Neural cell (in vitro differentiated cells): ENCODE measurements at regions not wholly inside any gene's neighbourhood (a gene's known extent, or its start where the extent isn't known, plus 50 kb on each side); places are given as distances from the start of the nearest gene placed in this dataset.

Experiments
- H2AFZ ChIP-seq: fragments of 200-600, 300-800 bp; sonication (generic), shearing (Covaris generic); 2 replicates; pipeline ENCODE4 v1.6.0; 2014; ENCODE audit warnings: low read depth, mild to moderate bottlenecking, antibody characterized with exemption, low read length, moderate library complexity
- H3F3A ChIP-seq: fragments of 200-600 bp; shearing (Covaris generic); 2 replicates; pipeline ENCODE4 v1.6.1; 2016; ENCODE audit warnings: mild to moderate bottlenecking, moderate library complexity, mixed read lengths, antibody characterized with exemption, low read length; ENCODE audit not compliant: insufficient read depth, poor library complexity, severe bottlenecking
- H3K27ac ChIP-seq: fragments of 200-600, 300-800 bp; sonication (generic), shearing (Covaris generic); 2 replicates; pipeline ENCODE4 v1.5.1; 2014; ENCODE audit warnings: mild to moderate bottlenecking, low read length, moderate library complexity
- H3K27me3 ChIP-seq: fragments of 300-800, 200-600 bp; sonication (generic), shearing (Covaris generic); 2 replicates; pipeline ENCODE4 v1.6.0; 2014; ENCODE audit warnings: mild to moderate bottlenecking, low read depth, low read length, moderate library complexity; ENCODE audit not compliant: insufficient read depth
- H3K36me3 ChIP-seq: fragments of 300-800, 200-600 bp; sonication (generic), shearing (Covaris generic); 2 replicates; pipeline ENCODE4 v1.5.1; 2014; ENCODE audit warnings: mild to moderate bottlenecking, antibody characterized with exemption, low read length, moderate library complexity; ENCODE audit not compliant: insufficient read depth
- H3K4me2 ChIP-seq: fragments of 300-800, 200-600 bp; sonication (generic), shearing (Covaris generic); 2 replicates; pipeline ENCODE4 v1.6.0; 2014; ENCODE audit warnings: mild to moderate bottlenecking, low read length
- H3K4me3 ChIP-seq: fragments of 300-800, 200-600 bp; sonication (generic), shearing (Covaris generic); 2 replicates; pipeline ENCODE4 v1.5.1; 2014; ENCODE audit warnings: mild to moderate bottlenecking, low read length, moderate library complexity
- H3K79me2 ChIP-seq: fragments of 200-600 bp; shearing (Covaris generic); replicated peaks from 2 replicates; pipeline ENCODE4 v1.6.0; 2014; ENCODE audit warnings: mild to moderate bottlenecking, low read length, moderate library complexity; ENCODE audit not compliant: insufficient read depth
- H3K9ac ChIP-seq: fragments of 300-800, 200-600 bp; sonication (generic), shearing (Covaris generic); 2 replicates; pipeline ENCODE4 v1.6.1; 2016; ENCODE audit warnings: mild to moderate bottlenecking, low read length, mixed read lengths
- H3K9me2 ChIP-seq: fragments of 200-600 bp; shearing (Covaris generic); 2 replicates; pipeline ENCODE4 v1.6.1; 2016; ENCODE audit warnings: mild to moderate bottlenecking, low read length, mixed read lengths; ENCODE audit not compliant: insufficient read depth
- H3K9me3 ChIP-seq: fragments of 200-600, 300-800 bp; sonication (generic), shearing (Covaris generic); 2 replicates; pipeline ENCODE4 v1.6.1; 2016; ENCODE audit warnings: mild to moderate bottlenecking, mixed run types, low read length, moderate library complexity, mixed read lengths
- H4K20me1 ChIP-seq: fragments of 200-600 bp; shearing (Covaris generic); 2 replicates; pipeline ENCODE4 v1.6.1; 2016; ENCODE audit warnings: mild to moderate bottlenecking, mixed run types; ENCODE audit not compliant: insufficient read depth
- EP300 ChIP-seq: fragments of 450-650 bp; conservative IDR thresholded peaks from 2 replicates; pipeline ENCODE4 v1.6.1; 2014; ENCODE audit warnings: antibody characterized with exemption, mild to moderate bottlenecking, moderate library complexity; ENCODE audit not compliant: poor library complexity, severe bottlenecking
- EZH2 ChIP-seq: fragments of 200-600, 300-800 bp; shearing (Covaris generic), sonication (generic); IDR thresholded peaks from 2 replicates; pipeline ENCODE4 v1.6.1; 2014; ENCODE audit warnings: antibody characterized with exemption, low read length, borderline replicate concordance, mild to moderate bottlenecking; ENCODE audit not compliant: insufficient read depth, poor library complexity, severe bottlenecking
- MXI1 ChIP-seq: fragments of 450-650 bp; conservative IDR thresholded peaks from 2 replicates; pipeline ENCODE4 v1.6.1; 2014; ENCODE audit warnings: antibody characterized with exemption, mild to moderate bottlenecking; ENCODE audit not compliant: poor library complexity, severe bottlenecking
- POLR2AphosphoS5 ChIP-seq: IDR thresholded peaks from 2 replicates; pipeline ENCODE4 v1.6.1; 2012
- RAD21 ChIP-seq: fragments of 450-650 bp; conservative IDR thresholded peaks from 2 replicates; pipeline ENCODE4 v1.6.1; 2014; ENCODE audit warnings: antibody characterized with exemption, mild to moderate bottlenecking, moderate library complexity
- SMC3 ChIP-seq: fragments of 450-650 bp; conservative IDR thresholded peaks from 2 replicates; pipeline ENCODE4 v1.6.1; 2014; ENCODE audit warnings: antibody characterized with exemption, mild to moderate bottlenecking, moderate library complexity; ENCODE audit not compliant: poor library complexity
- TAF1 ChIP-seq: IDR thresholded peaks from 2 replicates; pipeline ENCODE4 v1.6.1; 2012; ENCODE audit warnings: low read depth
- TF ChIP-seq, protein P1 (sequence below): fragments of 450-650 bp; IDR thresholded peaks from 2 replicates; pipeline ENCODE4 v1.5.1; 2014; ENCODE audit warnings: antibody characterized with exemption, mild to moderate bottlenecking, moderate library complexity; ENCODE audit not compliant: poor library complexity, severe bottlenecking
- TF ChIP-seq, protein P2 (sequence below): IDR thresholded peaks from 2 replicates; pipeline ENCODE4 v1.6.1; 2012; ENCODE audit warnings: borderline replicate concordance

DNA sequence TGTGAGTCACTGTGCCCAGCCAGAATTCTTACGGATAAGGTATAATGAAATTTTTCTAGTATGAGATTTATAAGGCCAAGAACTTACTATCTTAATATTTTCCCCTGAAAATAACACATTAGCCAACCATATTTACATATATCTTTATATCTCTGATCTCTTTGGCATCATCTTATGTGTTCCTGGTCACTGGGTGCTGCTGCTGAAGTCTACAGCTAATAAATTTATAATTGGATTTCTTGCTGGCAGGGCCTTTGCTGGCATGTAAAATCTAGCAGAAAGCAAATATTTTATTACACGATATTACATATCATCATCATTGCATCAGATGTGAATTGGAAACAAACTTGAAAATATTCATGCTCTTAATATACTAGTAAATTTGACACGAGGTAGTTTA, 590.7 kb downstream of the ANXA1 start:
- Histone ChIP-seq H3K9me2 (no peaks in the 10 kb centered on the region), H3K4me3 (no peak overlapping the region), H3F3A (no peaks in the 10 kb centered on the region), H3K27ac (no peak overlapping the region), H4K20me1 (no peaks in the 10 kb centered on the region), H3K9ac (no peak overlapping the region), H3K4me2 (no peak overlapping the region), H3K36me3 (no peaks in the 10 kb centered on the region), H3K27me3 (no peaks in the 10 kb centered on the region), H3K79me2 (no peaks in the 10 kb centered on the region), H3K9me3 (no peaks in the 10 kb centered on the region), H2AFZ (no peak overlapping the region)
- TF ChIP-seq EP300 = no peak
- TF ChIP-seq SMC3 = no peak
- TF ChIP-seq POLR2AphosphoS5 = no peak
- no peak for TF ChIP-seq TAF1
- TF ChIP-seq EZH2 = no peak
- TF ChIP-seq, protein P1, sequence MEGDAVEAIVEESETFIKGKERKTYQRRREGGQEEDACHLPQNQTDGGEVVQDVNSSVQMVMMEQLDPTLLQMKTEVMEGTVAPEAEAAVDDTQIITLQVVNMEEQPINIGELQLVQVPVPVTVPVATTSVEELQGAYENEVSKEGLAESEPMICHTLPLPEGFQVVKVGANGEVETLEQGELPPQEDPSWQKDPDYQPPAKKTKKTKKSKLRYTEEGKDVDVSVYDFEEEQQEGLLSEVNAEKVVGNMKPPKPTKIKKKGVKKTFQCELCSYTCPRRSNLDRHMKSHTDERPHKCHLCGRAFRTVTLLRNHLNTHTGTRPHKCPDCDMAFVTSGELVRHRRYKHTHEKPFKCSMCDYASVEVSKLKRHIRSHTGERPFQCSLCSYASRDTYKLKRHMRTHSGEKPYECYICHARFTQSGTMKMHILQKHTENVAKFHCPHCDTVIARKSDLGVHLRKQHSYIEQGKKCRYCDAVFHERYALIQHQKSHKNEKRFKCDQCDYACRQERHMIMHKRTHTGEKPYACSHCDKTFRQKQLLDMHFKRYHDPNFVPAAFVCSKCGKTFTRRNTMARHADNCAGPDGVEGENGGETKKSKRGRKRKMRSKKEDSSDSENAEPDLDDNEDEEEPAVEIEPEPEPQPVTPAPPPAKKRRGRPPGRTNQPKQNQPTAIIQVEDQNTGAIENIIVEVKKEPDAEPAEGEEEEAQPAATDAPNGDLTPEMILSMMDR = no peak
- no peak for TF ChIP-seq MXI1
- TF ChIP-seq, protein P2, sequence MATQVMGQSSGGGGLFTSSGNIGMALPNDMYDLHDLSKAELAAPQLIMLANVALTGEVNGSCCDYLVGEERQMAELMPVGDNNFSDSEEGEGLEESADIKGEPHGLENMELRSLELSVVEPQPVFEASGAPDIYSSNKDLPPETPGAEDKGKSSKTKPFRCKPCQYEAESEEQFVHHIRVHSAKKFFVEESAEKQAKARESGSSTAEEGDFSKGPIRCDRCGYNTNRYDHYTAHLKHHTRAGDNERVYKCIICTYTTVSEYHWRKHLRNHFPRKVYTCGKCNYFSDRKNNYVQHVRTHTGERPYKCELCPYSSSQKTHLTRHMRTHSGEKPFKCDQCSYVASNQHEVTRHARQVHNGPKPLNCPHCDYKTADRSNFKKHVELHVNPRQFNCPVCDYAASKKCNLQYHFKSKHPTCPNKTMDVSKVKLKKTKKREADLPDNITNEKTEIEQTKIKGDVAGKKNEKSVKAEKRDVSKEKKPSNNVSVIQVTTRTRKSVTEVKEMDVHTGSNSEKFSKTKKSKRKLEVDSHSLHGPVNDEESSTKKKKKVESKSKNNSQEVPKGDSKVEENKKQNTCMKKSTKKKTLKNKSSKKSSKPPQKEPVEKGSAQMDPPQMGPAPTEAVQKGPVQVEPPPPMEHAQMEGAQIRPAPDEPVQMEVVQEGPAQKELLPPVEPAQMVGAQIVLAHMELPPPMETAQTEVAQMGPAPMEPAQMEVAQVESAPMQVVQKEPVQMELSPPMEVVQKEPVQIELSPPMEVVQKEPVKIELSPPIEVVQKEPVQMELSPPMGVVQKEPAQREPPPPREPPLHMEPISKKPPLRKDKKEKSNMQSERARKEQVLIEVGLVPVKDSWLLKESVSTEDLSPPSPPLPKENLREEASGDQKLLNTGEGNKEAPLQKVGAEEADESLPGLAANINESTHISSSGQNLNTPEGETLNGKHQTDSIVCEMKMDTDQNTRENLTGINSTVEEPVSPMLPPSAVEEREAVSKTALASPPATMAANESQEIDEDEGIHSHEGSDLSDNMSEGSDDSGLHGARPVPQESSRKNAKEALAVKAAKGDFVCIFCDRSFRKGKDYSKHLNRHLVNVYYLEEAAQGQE = no peak
- TF ChIP-seq RAD21 = no peak

DNA sequence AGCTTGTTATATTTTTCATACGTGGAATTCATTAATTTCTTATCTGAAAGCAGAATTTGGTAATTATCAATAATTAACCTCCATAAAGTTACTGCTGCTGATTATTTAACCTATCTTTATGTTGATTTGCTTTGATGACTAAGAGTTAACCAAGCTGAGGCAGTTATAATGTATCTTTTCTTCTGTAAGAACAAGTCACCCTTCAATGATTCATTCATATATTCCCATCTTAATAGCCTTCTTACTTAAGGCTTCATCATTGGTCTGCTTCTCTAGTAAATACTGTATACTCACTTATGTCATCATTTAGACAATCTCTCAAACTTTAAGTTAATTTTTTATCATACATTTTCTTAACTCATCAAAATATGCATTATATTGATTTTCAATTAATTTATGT, 592.2 kb downstream of the ANXA1 start:
- H3K36me3 ChIP-seq = no peaks in the 10 kb centered on the region
- H3K4me3 ChIP-seq = no peak overlapping the region
- H3F3A ChIP-seq = no peaks in the 10 kb centered on the region
- H2AFZ ChIP-seq = no peak overlapping the region
- H4K20me1 ChIP-seq = no peaks in the 10 kb centered on the region
- no peak overlapping the region for H3K4me2 ChIP-seq
- H3K79me2 ChIP-seq = no peaks in the 10 kb centered on the region
- H3K9me3 ChIP-seq = no peaks in the 10 kb centered on the region
- no peak overlapping the region for H3K27ac ChIP-seq
- H3K9ac ChIP-seq = no peak overlapping the region
- H3K27me3 ChIP-seq = no peaks in the 10 kb centered on the region
- TF ChIP-seq EP300 = no peak
- no peak for TF ChIP-seq SMC3
- TF ChIP-seq, protein P1 = no peak
- no peak for TF ChIP-seq RAD21
- TF ChIP-seq TAF1 = no peak
- TF ChIP-seq EZH2 = no peak
- no peak for TF ChIP-seq POLR2AphosphoS5
- no peak for TF ChIP-seq MXI1
- TF ChIP-seq, protein P2 = no peak
- no peaks in the 10 kb centered on the region for H3K9me2 ChIP-seq
